22Rv1 (cell line): ENCODE measurements at regions not wholly inside any gene's neighbourhood (a gene's known extent, or its start where the extent isn't known, plus 50 kb on each side); places are given as distances from the start of the nearest gene placed in this dataset.

Experiments used
- ZFX ChIP-seq: fragments of 450-650 bp; IDR thresholded peaks from 2 replicates; pipeline ENCODE4 v1.6.1; 2017; ENCODE audit warnings: antibody characterized with exemption, borderline replicate concordance
- TF ChIP-seq, protein P1 (sequence below): fragments of 450-650 bp; IDR thresholded peaks from 2 replicates; pipeline ENCODE4 v1.5.1; 2017; ENCODE audit warnings: mild to moderate bottlenecking

DNA sequence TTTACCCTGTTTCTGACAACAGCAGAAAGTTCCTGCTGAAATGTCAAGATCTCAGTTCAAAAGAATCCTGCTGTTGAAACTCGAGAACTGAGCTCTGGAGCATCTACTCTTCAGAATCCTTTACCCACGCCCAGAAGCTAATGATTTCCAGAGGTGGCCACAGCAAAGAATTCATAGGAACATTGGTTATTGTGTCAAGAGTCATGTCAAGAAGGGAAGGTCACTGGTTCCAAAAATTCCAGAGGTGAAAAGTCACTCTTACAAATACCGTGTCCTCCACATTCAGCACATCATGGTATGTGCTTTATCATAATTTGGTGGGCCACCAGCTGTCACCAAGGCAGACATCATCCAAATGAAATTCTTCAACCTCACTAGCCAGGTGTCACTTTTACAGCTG is 394.4 kb upstream of the NPVF start:
- TF ChIP-seq, protein P1, sequence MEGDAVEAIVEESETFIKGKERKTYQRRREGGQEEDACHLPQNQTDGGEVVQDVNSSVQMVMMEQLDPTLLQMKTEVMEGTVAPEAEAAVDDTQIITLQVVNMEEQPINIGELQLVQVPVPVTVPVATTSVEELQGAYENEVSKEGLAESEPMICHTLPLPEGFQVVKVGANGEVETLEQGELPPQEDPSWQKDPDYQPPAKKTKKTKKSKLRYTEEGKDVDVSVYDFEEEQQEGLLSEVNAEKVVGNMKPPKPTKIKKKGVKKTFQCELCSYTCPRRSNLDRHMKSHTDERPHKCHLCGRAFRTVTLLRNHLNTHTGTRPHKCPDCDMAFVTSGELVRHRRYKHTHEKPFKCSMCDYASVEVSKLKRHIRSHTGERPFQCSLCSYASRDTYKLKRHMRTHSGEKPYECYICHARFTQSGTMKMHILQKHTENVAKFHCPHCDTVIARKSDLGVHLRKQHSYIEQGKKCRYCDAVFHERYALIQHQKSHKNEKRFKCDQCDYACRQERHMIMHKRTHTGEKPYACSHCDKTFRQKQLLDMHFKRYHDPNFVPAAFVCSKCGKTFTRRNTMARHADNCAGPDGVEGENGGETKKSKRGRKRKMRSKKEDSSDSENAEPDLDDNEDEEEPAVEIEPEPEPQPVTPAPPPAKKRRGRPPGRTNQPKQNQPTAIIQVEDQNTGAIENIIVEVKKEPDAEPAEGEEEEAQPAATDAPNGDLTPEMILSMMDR: no peak
- no peak for TF ChIP-seq ZFX
